IMR-90 (cell line): ENCODE measurements at regions not wholly inside any gene's neighbourhood (a gene's known extent, or its start where the extent isn't known, plus 50 kb on each side); places are given as distances from the start of the nearest gene placed in this dataset.

ENCODE experiments used
- ATAC-seq: fragments of 200-7000 bp; cut with Tn5 transposase; 2 replicates; pipeline ENCODE4 v1.9.1; 2020; ENCODE audit warnings: low read depth, mild to moderate bottlenecking, moderate library complexity
- BruUV-seq: library from RNA; stranded (reverse); fragments of 400-500 nt; replicated peaks from 2 replicates; lab custom pipeline; 2021; lab: Mats Ljungman, UMichigan
- CTCF ChIA-PET: fragments of 300-600 bp; formaldehyde crosslinking; extraction: SDS; loops from one replicate; lab custom pipeline; 2021; ENCODE audit warnings: antibody characterized with exemption; lab: Yijun Ruan, JAX
- POLR2A ChIA-PET: fragments of 300-600 bp; sonication (Branson Sonifier 250); formaldehyde crosslinking; loops from one replicate; lab custom pipeline; 2022; ENCODE audit warnings: antibody characterized with exemption; ENCODE audit not compliant: unreplicated experiment; lab: Charles Lee
- DNase-seq: peaks from one replicate; pipeline ENCODE4 v3.0.0; 2013
- H2AFZ ChIP-seq: replicated peaks from 2 replicates; pipeline ENCODE3; 2013; ENCODE audit warnings: low read length, mild to moderate bottlenecking; ENCODE audit not compliant: poor library complexity
- H2AK5ac ChIP-seq: 2 replicates; pipeline ENCODE4 v1.6.1; 2013; ENCODE audit warnings: low read depth, low read length, inconsistent platforms
- H2AK9ac ChIP-seq: replicated peaks from 2 replicates; pipeline ENCODE3; 2013; ENCODE audit warnings: mild to moderate bottlenecking, low read depth, low read length, moderate library complexity; ENCODE audit not compliant: poor library complexity
- H2BK120ac ChIP-seq: 2 replicates; pipeline ENCODE4 v1.6.1; 2013; ENCODE audit warnings: low read depth, low read length, inconsistent platforms
- H2BK15ac ChIP-seq: 3 replicates; pipeline ENCODE4 v1.6.1; 2013; ENCODE audit warnings: low read depth, low read length, inconsistent platforms
- H2BK20ac ChIP-seq: 2 replicates; pipeline ENCODE4 v1.6.1; 2013; ENCODE audit warnings: low read depth, mild to moderate bottlenecking, inconsistent platforms, low read length, moderate library complexity
- H2BK5ac ChIP-seq: 2 replicates; pipeline ENCODE4 v1.6.1; 2013; ENCODE audit warnings: mild to moderate bottlenecking, low read depth, low read length, inconsistent platforms; ENCODE audit not compliant: poor library complexity, severe bottlenecking
- H3K14ac ChIP-seq: replicated peaks from 2 replicates; pipeline ENCODE4 v1.6.1; 2013; ENCODE audit warnings: low read depth, low read length, inconsistent platforms
- H3K18ac ChIP-seq: 2 replicates; pipeline ENCODE4 v1.6.1; 2013; ENCODE audit warnings: low read depth, low read length, control low read depth
- H3K23ac ChIP-seq: 2 replicates; pipeline ENCODE4 v1.6.1; 2013; ENCODE audit warnings: low read depth, low read length, inconsistent platforms
- H3K27ac ChIP-seq: 2 replicates; pipeline ENCODE4 v1.5.1; 2013; ENCODE audit warnings: mild to moderate bottlenecking, control low read depth, low read length; ENCODE audit not compliant: insufficient read depth
- H3K27me3 ChIP-seq: 2 replicates; pipeline ENCODE4 v1.6.1; 2013; ENCODE audit warnings: low read length; ENCODE audit not compliant: control insufficient read depth, insufficient read depth
- H3K36me3 ChIP-seq: 2 replicates; pipeline ENCODE4 v1.6.1; 2013; ENCODE audit warnings: low read length, mixed read lengths; ENCODE audit not compliant: control insufficient read depth, insufficient read depth
- H3K4ac ChIP-seq: 2 replicates; pipeline ENCODE4 v1.6.1; 2013; ENCODE audit warnings: low read depth, low read length, inconsistent platforms
- H3K4me1 ChIP-seq: 2 replicates; pipeline ENCODE4 v1.6.1; 2013; ENCODE audit warnings: low read length, mixed read lengths; ENCODE audit not compliant: control insufficient read depth, insufficient read depth
- H3K4me2 ChIP-seq: 2 replicates; pipeline ENCODE4 v1.6.1; 2013; ENCODE audit warnings: low read depth, mild to moderate bottlenecking, control low read depth, low read length, moderate library complexity
- H3K4me3 ChIP-seq: 2 replicates; pipeline ENCODE4 v1.5.1; 2013; ENCODE audit warnings: low read depth, mild to moderate bottlenecking, control low read depth, low read length, moderate library complexity; ENCODE audit not compliant: insufficient read depth
- H3K56ac ChIP-seq: 2 replicates; pipeline ENCODE4 v1.6.1; 2013; ENCODE audit warnings: low read length, inconsistent platforms; ENCODE audit not compliant: insufficient read depth; ENCODE audit errors: extremely low read depth
- H3K79me1 ChIP-seq, 2 experiments: 2 replicates each; pipeline ENCODE4 v1.6.1; 2013; ENCODE audit warnings: low read length in 2 of 2, inconsistent platforms in 1 of 2, low read depth in 1 of 2
- H3K9ac ChIP-seq: 2 replicates; pipeline ENCODE4 v1.6.1; 2013; ENCODE audit warnings: low read depth, low read length, control low read depth
- H3K9me1 ChIP-seq: 2 replicates; pipeline ENCODE4 v1.6.1; 2013; ENCODE audit warnings: low read length, inconsistent platforms; ENCODE audit not compliant: insufficient read depth
- H3K9me3 ChIP-seq: 2 replicates; pipeline ENCODE4 v1.6.1; 2013; ENCODE audit warnings: low read length; ENCODE audit not compliant: control insufficient read depth, insufficient read depth
- H4K20me1 ChIP-seq: 2 replicates; pipeline ENCODE4 v1.6.1; 2013; ENCODE audit warnings: low read length, inconsistent platforms; ENCODE audit not compliant: insufficient read depth
- H4K5ac ChIP-seq: 2 replicates; pipeline ENCODE4 v1.6.1; 2013; ENCODE audit warnings: mild to moderate bottlenecking, low read depth, low read length, control low read depth
- H4K8ac ChIP-seq, 2 experiments: 2 replicates each; pipeline ENCODE4 v1.6.1; 2013; ENCODE audit warnings: low read depth in 2 of 2, low read length in 2 of 2, control low read depth in 1 of 2, inconsistent platforms in 1 of 2
- H4K91ac ChIP-seq: 2 replicates; pipeline ENCODE4 v1.6.1; 2013; ENCODE audit warnings: low read depth, low read length, inconsistent platforms; ENCODE audit not compliant: insufficient read depth
- FOS ChIP-seq: fragments of 150-350 bp; IDR thresholded peaks from 2 replicates; pipeline ENCODE4 v1.6.1; 2016; ENCODE audit warnings: low read depth, low read length
- MAZ ChIP-seq: IDR thresholded peaks from 2 replicates; pipeline ENCODE4 v1.6.1; 2012; ENCODE audit warnings: low read depth, mild to moderate bottlenecking, low read length, improper control_type of control experiment, moderate library complexity, borderline replicate concordance
- MXI1 ChIP-seq: IDR thresholded peaks from 2 replicates; pipeline ENCODE4 v1.6.1; 2012; ENCODE audit warnings: low read depth, mild to moderate bottlenecking, low read length, moderate library complexity, borderline replicate concordance
- POLR2A ChIP-seq: IDR thresholded peaks from 2 replicates; pipeline ENCODE4 v1.6.1; 2012; ENCODE audit warnings: mild to moderate bottlenecking, low read depth, low read length
- RAD21 ChIP-seq: IDR thresholded peaks from 2 replicates; pipeline ENCODE4 v1.6.1; 2012; ENCODE audit warnings: low read length, improper control_type of control experiment
- RFX5 ChIP-seq: IDR thresholded peaks from 2 replicates; pipeline ENCODE4 v1.8.0; 2012; ENCODE audit warnings: low read depth, mild to moderate bottlenecking, low read length, moderate library complexity
- SMC3 ChIP-seq: fragments of 150-350 bp; IDR thresholded peaks from 2 replicates; pipeline ENCODE4 v1.6.1; 2016; ENCODE audit warnings: low read depth, mild to moderate bottlenecking, antibody characterized with exemption, low read length, moderate library complexity
- WGBS, 2 experiments: methylation state at CpG; one replicate each; pipeline versions ENCODE4 v1.1.5 to v1.1.7; 2013; ENCODE audit warnings: missing lambda C conversion rate in 2 of 2; ENCODE audit not compliant: insufficient read length in 1 of 2; ENCODE audit errors: extremely low coverage in 2 of 2; 5-methylcytosine and 5-hydroxymethylcytosine counted together
- dilution Hi-C: fragments of 300-500 bp; cut with HindIII; formaldehyde crosslinking; loops from one replicate; pipeline ENCODE4 v1.14.3; 2018; ENCODE audit warnings: low sequenced_read_pairs; ENCODE audit not compliant: unreplicated experiment
- in situ Hi-C: fragments of 300-500 bp; cut with MboI; formaldehyde crosslinking; loops from 3 replicates; pipeline ENCODE4 v1.14.3; 2019; ENCODE audit warnings: low sequenced_read_pairs, inconsistent platforms, mixed read lengths
- intact Hi-C: fragments of 100-400 bp; cut with micrococcal nuclease; formaldehyde crosslinking; loops from 2 replicates; pipeline ENCODE4 v1.10.0; 2022
- TF ChIP-seq, protein P1 (sequence below): conservative IDR thresholded peaks from 2 replicates; pipeline ENCODE4 v1.5.1; 2012; ENCODE audit warnings: mild to moderate bottlenecking, low read depth, low read length, improper control_type of control experiment

DNA sequence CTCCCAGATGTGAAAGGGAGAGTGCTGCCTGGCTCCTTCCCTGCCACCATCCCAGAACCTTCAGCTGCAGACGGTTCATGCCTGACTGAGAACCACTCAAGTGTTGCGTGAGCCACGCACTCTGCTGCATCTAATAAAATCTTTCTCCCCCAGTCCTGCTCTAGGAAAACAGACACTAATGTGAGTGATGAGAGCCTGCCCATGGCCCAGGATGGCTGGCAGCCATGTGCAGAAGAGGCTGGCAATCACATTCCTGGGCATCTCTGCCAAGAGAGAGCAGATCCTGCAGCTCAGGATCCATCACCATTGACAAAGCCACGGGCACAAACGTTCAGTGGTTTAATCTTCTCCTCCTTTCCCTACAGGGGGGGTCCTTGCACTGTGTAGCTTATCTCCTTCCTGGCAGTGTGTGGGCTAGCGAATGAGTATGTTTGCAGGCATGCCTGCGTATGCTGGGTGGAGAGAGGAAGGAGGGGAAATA, 477.5 kb downstream of the SLC4A3 start:
- peak overlapping the region in 1 of 2 experiments; percentile 52; a peak in 2 of 4 replicates for H4K8ac ChIP-seq
- BruUV-seq: no TSS peak
- ChIA-PET POLR2A (no interaction called here), CTCF (interaction anchor here (0.6 to 1.8 kb wide), 12 partner anchors 26 to 1469 kb away, joined by 3 to 9 read pairs (median 3); no protein-coding TSS in a partner anchor)
- H2BK20ac ChIP-seq: peak overlapping the region; percentile 79
- no peak overlapping the region for H2AK5ac ChIP-seq
- no peaks in the 10 kb centered on the region for H3K36me3 ChIP-seq
- no peak overlapping the region for H3K4me2 ChIP-seq
- peak; percentile 100 for ATAC-seq
- H3K4ac ChIP-seq: peak overlapping the region; percentile 69
- no peak overlapping the region for H3K27ac ChIP-seq
- H3K56ac ChIP-seq: no peak overlapping the region
- no peaks in the 10 kb centered on the region for H3K9me3 ChIP-seq
- WGBS, 2 experiments: 40% methylated on average over 1 of the region's 7 CpGs; no CpG with 5 or more reads in 1 of the 2 experiments
- H2BK120ac ChIP-seq: peak overlapping the region; percentile 78
- peak overlapping the region; percentile 47; the same call in 1 of the 2 replicates for H4K5ac ChIP-seq
- H3K79me1 ChIP-seq: no peaks in the 10 kb centered on the region
- in situ Hi-C loops (loop anchor here (10.0 to 25.0 kb wide), 2 partner anchors 1470 to 1857 kb away; partner anchors contain the start of gene EPHA4), intact Hi-C loops (loop anchor here (1.0 to 10.0 kb wide), 8 partner anchors 172 to 1862 kb away; no protein-coding TSS in a partner anchor), dilution Hi-C loops (no loop called here)
- H3K18ac ChIP-seq: no peak overlapping the region
- H3K9me1 ChIP-seq: no peaks in the 10 kb centered on the region
- no peak overlapping the region for H3K23ac ChIP-seq
- H2BK15ac ChIP-seq: 0 out of 3 replicates have a peak overlapping the region, but pooled peaks have one; percentile 1
- peak overlapping the region; percentile 80 for H2AFZ ChIP-seq
- no peak overlapping the region for H3K4me3 ChIP-seq
- TF ChIP-seq MXI1 (no peak), RFX5 (no peak), RAD21 (peak; percentile 98), SMC3 (peak; percentile 92), POLR2A (peak; percentile 63; the same call in 1 of the 2 replicates), FOS (peak; percentile 22; the same call in 1 of the 2 replicates), MAZ (peak; percentile 60; the same call in 1 of the 2 replicates)
- TF ChIP-seq, protein P1, sequence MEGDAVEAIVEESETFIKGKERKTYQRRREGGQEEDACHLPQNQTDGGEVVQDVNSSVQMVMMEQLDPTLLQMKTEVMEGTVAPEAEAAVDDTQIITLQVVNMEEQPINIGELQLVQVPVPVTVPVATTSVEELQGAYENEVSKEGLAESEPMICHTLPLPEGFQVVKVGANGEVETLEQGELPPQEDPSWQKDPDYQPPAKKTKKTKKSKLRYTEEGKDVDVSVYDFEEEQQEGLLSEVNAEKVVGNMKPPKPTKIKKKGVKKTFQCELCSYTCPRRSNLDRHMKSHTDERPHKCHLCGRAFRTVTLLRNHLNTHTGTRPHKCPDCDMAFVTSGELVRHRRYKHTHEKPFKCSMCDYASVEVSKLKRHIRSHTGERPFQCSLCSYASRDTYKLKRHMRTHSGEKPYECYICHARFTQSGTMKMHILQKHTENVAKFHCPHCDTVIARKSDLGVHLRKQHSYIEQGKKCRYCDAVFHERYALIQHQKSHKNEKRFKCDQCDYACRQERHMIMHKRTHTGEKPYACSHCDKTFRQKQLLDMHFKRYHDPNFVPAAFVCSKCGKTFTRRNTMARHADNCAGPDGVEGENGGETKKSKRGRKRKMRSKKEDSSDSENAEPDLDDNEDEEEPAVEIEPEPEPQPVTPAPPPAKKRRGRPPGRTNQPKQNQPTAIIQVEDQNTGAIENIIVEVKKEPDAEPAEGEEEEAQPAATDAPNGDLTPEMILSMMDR: peak; percentile 90
- H2BK5ac ChIP-seq: no peak overlapping the region
- peak; percentile 91 for DNase-seq
- H3K27me3 ChIP-seq: no peaks in the 10 kb centered on the region
- peak overlapping the region; percentile 33; the same call in 1 of the 2 replicates for H3K14ac ChIP-seq
- H4K91ac ChIP-seq: peak overlapping the region; percentile 56; the same call in 1 of the 2 replicates
- no peaks in the 10 kb centered on the region for H4K20me1 ChIP-seq
- H2AK9ac ChIP-seq: peak overlapping the region; percentile 6
- H3K4me1 ChIP-seq: peaks cover 3% of the 10 kb centered on the region
- H3K9ac ChIP-seq: no peak overlapping the region
